ENCODE measurements at regions not wholly inside any gene's neighbourhood (a gene's known extent, or its start where the extent isn't known, plus 50 kb on each side); places are given as distances from the start of the nearest gene placed in this dataset.

- DNase-seq (ENCODE audit: low read depth) = no peak
These were observed 970.2 kb upstream of the AGA start for GRCh38 chr4:178412455-178412854.

GRCh38 chr4:178414042-178414441 is 971.8 kb upstream of the AGA start:
- no peak for DNase-seq (ENCODE audit: low read depth)

GRCh38 chr4:178414881-178415446 is 972.7 kb upstream of the AGA start:
- DNase-seq (ENCODE audit: low read depth) = no peak

GRCh38 chr4:178415925-178416324 is 973.7 kb upstream of the AGA start:
- no peak for DNase-seq (ENCODE audit: low read depth)

- DNase-seq (ENCODE audit: low read depth) = no peak
These were observed 981.1 kb upstream of the AGA start for GRCh38 chr4:178423366-178423765.

- no peak for DNase-seq (ENCODE audit: low read depth)
These were observed 984.6 kb upstream of the AGA start for GRCh38 chr4:178426871-178427270.

DNA sequence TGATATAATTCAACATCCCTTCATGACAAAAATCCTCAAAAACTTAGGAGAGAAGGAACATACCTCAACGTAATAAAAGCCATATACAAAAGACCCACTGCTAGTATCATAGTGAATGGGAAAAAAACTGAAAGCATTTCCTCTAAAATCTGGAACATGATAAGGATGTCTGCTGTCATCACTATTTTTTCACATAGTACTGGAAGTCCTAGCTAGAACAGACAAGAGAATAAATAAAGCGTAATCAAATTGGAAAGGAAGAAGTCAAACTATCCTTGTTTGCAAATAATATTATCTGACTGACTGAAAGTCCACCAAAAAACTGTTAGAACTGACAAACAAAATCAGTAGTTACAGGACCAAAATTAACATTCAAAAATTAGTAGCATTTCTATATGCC is 985.4 kb upstream of the AGA start:
- DNase-seq (ENCODE audit: low read depth) = no peak

DNA sequence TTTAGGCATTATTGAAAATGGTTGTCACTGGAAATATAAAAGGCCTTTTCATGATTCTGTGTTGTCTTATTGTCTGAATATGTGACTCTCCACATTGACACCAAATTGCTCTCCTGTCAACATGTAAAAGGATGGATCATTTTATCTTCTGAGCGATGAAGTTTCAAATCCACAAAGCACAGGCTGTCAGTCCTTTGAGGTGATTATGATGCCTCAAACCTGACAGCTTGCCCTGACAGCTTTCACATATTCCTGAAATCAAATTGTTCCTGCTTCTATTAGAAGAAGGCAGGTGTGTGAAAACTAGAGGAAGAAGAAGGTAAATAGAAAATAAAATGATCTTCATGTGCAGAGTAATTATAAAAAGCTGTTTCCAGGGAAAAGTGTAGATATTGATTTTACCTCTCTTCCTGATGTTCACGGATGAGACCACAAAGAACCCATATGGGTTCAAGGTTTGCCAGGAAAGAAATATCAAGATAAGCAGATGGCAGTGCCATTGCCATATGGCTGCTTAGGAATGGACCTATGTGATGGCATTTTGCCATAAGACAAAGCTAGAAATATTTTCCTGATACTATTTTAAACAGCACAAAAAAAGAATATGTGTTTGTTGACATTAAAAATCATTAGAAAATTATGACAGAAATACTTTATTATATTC is 1006.3 kb upstream of the AGA start:
- DNase-seq (ENCODE audit: low read depth) = no peak

DNA sequence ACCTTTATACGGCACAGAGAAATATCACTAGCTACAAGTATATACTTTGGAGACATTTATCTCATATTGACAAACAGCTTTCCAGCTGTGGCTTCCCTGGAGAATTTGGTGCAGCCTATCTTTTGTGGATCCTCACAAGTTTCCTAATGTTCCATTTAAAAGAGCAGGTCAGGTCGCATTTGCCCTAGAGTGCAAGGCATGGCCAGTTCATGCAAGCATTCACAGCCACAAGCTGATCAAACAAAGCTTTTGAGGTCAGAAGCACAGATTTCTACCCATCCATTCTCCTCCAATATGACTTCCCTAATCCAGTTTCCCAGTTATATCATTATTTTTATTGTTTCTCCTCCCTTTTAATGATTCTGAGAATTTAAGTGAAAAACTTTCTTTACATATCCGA is 1008.4 kb upstream of the AGA start:
- no peak for DNase-seq (ENCODE audit: low read depth)

- DNase-seq (ENCODE audit: low read depth) = no peak
These were observed 1010.8 kb upstream of the AGA start for GRCh38 chr4:178453057-178453456.

- DNase-seq (ENCODE audit: low read depth) = no peak
These were observed 1015.0 kb upstream of the AGA start for GRCh38 chr4:178457286-178457685.

- no peak for DNase-seq (ENCODE audit: low read depth)
These were observed 1020.5 kb upstream of the AGA start for GRCh38 chr4:178462710-178463109.

GRCh38 chr4:178463747-178464146 is 1021.5 kb upstream of the AGA start:
- DNase-seq (ENCODE audit: low read depth) = no peak

DNA sequence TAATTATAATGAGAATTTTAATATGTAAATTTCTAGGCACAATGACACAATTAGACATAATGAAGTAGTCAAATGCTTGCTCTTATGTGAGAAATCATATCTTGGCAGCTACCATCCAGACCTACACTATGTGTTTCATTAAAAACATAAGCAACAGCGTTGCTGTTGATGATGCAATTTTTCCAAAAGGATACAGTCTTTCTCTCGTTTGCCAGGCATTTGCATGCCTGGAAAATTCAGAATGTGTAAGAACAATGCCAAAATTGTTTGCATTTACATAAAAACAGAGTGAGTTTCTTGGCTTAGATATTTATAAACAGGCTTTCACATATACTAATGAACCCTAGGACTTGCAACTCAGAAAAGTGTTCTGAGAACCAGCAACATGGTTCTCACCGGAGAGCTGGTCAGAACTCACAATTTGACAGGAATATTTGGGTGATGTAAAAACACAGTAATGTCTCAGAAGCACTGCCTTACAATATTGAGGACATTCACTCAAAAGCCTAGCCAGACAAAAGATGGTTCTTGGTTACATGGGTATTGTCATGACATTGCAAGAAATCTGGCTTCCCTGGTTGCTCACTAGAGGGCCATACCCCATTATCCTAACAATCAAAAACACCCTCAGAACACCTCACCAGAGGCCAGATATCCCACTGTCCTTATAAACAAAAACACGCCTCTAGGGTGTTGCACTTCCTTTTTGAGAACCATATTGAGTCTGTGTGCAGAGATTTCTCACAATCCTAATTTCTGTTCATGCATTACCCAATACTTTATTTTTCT is 1029.0 kb upstream of the AGA start:
- no peak for DNase-seq (ENCODE audit: low read depth)

- DNase-seq (ENCODE audit: low read depth) = no peak
These were observed 1029.8 kb upstream of the AGA start for GRCh38 chr4:178471994-178472393.

DNA sequence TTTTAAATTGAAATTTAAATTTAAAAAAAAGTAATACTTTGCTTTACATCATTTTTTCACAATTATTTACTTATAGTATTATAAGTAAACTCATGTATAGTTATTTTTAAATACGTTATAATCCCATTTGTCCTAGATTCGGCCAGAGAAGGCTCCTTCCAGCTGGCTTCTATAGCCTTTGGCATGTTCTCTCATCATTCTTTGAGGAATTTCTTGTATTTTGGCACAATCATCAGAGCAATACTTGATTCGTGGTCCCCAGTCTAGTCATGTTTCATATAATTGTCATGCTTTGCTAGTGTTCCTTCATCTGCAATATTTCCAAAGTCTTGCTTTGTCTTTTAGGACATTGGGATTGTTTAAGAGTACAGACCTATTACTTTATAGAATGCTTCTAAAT is 1037.9 kb upstream of the AGA start:
- DNase-seq (ENCODE audit: low read depth) = no peak

- DNase-seq (ENCODE audit: low read depth) = no peak
These were observed 1038.6 kb upstream of the AGA start for GRCh38 chr4:178480881-178481280.

GRCh38 chr4:178481564-178481963 is 1039.3 kb upstream of the AGA start:
- no peak for DNase-seq (ENCODE audit: low read depth)

DNA sequence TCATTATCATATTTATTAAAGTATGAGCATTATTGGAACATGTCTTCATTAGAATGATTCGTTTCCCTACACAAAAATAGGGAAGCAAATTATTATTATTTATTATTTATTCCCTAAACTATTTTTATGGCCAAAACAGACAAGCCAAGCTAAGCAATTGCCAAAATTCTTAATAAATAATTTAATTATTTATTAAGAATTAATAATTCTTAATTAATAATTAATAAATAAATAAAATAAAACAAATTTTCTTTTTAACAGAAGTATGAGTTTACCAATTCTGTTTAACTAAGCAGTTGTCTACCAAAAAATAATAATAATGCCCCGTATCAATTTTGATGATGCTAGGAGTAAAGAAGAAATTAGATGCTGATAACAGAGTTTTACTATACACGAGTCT is 1080.8 kb upstream of the AGA start:
- no peak for DNase-seq (ENCODE audit: low read depth)

DNA sequence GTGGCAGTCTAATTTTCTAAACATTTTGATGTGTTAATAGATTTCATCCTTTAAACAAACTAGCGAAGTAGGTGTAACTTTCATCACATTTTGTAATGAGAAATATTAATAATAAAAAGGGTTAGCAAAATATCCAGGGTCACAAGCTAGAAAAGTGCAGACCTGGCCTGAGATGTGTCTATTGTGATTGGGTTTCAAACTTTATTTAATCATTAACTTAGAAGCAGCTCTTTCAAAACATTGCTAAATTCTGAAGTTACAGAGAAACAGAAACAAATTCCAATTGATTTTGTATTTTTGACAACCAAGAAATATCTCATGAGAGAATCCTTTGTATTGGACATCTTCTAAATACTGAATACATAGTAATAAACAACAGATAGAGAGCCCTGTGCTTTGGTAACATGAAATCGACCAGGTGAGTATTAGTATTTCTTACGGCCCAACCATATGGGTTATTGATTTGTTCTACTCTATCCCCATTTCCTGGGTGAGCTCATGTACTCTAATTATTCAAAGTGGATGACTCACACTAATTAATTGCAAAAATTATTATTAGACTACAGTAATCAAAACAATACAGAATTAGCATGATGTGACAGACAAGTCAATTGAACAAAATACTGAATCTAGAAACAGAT is 1093.8 kb upstream of the AGA start:
- DNase-seq (ENCODE audit: low read depth) = no peak

GRCh38 chr4:178553201-178553600 is 1111.0 kb upstream of the AGA start:
- DNase-seq (ENCODE audit: low read depth) = no peak

GRCh38 chr4:178554352-178554751 is 1112.1 kb upstream of the AGA start:
- DNase-seq (ENCODE audit: low read depth) = no peak

GRCh38 chr4:178556796-178557195 is 1114.6 kb upstream of the AGA start:
- DNase-seq (ENCODE audit: low read depth) = no peak

Measured in stromal cell of bone marrow (primary cell).